Colon (tissue), 2 donors: ENCODE measurements at regions not wholly inside any gene's neighbourhood (a gene's known extent, or its start where the extent isn't known, plus 50 kb on each side); places are given as distances from the start of the nearest gene placed in this dataset.

Experiments
- FAIRE-seq: peaks from 2 replicates; lab custom pipeline; 2012; peaks lifted over from hg19 to GRCh38; lab: Jason Lieb, UNC
- donor health status: control.
- donor health status: control.

DNA sequence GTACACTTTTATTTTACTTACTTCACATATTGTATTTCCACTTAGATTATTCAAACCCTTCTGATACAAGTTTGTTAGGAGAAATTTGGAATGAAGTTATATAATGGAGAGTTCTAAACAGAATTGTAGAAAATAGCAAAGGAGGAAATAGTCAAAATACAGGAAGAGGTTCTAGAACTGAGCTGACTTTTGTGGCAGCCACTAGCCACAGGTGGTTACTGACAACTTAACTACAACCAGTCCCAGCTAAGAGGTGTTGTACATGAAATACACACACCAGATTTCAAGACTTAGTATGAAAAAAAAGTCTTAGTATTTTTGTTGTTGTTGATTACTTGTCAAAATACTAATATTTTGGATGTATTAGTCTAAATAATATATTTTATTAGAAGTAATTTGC, 727.4 kb upstream of the CITED2 start:
- no peak for FAIRE-seq

- FAIRE-seq = no peak
Measured at GRCh38 chr6:140101367-140101766, 726.9 kb upstream of the CITED2 start.

DNA sequence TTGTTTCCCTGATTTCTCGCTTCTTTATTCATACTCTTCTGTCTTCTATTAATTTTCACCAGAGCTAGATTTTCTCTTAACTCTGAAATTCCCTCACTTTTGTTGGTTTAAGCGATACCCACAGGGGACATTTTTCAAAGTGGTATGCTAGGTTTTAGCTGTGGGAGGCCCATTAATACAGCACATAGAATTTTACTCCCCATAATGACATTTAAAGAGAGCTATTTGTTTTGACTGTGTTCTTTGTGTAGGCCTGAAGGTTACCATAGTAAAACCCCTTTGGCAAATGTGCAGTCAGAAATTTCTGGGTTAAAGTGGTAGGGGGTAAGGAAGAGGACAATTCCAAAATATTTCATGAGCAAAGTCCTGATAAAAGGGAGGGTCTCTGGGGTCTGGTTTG, 721.1 kb upstream of the CITED2 start:
- FAIRE-seq = no peak

- FAIRE-seq = no peak
Measured at GRCh38 chr6:140091895-140092294, 717.4 kb upstream of the CITED2 start.

- FAIRE-seq = no peak
Measured at GRCh38 chr6:140090871-140091270, 716.4 kb upstream of the CITED2 start.

- FAIRE-seq = peak; percentile 62
Measured at GRCh38 chr6:140083375-140083774, 708.9 kb upstream of the CITED2 start.

GRCh38 chr6:140082867-140083297, 708.4 kb upstream of the CITED2 start:
- no peak for FAIRE-seq

GRCh38 chr6:140079328-140079727, 704.9 kb upstream of the CITED2 start:
- no peak for FAIRE-seq

GRCh38 chr6:140078561-140079125, 704.2 kb upstream of the CITED2 start:
- no peak for FAIRE-seq

DNA sequence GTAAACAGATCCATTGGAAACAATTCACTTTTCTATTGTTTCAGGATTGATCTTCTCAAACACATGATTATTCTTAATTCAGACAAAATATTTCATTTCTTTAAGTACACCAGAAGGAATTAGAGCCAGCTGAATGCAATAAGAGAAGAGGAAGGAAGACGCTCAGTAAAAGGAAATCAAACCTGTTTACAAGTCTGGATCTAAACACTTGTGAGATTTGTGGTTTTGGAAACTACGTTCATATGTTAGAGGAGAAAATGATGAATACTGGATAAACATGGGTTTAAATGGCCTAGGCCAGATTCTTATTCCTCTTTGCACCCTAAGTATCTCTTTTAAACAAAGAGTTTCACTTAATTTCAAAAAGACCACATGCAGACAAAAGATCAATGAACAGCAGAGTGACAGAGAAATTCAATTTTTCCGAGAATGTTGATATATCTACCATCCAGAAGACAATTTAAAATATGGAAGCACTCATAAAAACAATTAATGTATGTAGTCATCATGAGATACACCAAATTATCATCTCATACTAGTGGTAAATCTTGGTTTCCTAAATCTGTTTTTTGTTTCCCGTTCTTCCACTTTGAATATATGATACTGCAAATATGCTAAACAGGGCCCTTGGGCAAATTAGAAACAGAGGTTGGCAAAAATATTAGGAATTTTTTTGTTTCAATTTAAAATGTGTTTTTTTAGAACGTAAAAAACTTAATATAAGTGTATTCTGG, 703.5 kb upstream of the CITED2 start:
- no peak for FAIRE-seq

- no peak for FAIRE-seq
Measured at GRCh38 chr6:140076105-140076504, 701.7 kb upstream of the CITED2 start.

GRCh38 chr6:140073456-140073855, 699.0 kb upstream of the CITED2 start:
- FAIRE-seq = no peak

GRCh38 chr6:140071601-140072062, 697.2 kb upstream of the CITED2 start:
- FAIRE-seq = no peak

DNA sequence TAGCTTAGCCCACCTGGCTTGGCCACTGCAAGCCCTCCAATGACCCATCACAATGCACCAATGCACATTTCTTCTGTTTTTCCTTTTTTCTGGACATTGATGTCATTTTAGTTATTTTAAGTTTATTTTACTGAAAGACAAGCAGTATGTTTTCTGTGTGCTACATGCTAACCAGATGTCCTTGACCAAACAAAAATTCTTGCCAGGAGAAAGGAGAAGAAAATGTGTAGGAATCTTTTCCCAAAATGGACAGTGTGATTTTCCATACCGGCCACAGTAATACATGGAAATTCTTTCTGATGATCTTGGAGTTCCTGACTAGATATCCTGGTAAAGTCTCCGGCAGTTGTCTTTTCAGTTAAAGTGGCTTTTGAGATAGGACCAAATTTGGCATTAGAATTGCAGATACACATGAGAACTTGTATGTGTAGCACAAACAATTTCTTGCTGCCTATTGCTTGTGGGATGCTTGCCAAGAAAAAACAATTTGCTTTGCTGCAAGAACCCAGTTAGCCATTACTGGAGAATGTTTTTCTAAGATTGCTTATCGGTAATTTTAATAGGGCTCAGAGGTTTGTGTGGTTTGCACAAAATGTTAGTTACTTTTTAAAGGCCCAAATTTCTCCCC, 696.5 kb upstream of the CITED2 start:
- no peak for FAIRE-seq

GRCh38 chr6:140069576-140069975, 695.1 kb upstream of the CITED2 start:
- FAIRE-seq = no peak

DNA sequence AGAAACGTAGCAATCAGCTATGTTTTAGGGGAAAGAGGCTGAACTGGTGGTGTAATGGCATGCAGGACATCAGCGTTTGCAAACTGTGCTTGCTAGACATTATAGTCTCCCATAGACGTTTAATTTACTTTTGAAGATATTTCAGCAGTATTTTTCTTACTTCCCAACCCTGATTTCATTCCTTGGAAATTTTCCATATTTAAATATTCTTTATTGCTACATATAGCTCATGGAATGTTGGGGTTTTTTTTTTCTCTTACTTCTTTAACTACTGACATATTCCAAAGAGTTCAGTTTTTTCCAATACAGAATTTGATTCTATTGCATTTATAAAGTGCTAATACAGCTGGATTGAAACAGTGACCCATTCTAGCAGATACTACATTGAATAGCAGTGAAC, 694.4 kb upstream of the CITED2 start:
- FAIRE-seq = no peak

DNA sequence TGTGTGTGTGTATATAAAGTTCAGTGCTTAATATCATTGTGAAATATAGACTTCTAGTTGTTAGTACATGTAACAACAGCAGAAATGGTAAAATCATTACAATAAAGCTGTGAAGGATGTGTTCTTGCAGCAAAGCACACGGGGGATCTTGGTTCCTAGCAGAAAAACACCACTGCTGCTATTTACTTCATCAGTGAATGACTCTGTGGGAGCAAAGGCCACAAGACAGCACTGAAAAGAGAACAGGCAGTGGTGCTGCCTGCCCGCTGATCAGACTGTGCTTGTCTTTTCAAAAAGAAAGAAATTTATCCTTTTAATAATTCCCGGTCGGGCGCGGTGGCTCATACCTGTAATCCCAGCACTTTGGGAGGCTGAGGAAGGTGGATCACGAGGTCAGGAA, 689.9 kb upstream of the CITED2 start:
- no peak for FAIRE-seq

DNA sequence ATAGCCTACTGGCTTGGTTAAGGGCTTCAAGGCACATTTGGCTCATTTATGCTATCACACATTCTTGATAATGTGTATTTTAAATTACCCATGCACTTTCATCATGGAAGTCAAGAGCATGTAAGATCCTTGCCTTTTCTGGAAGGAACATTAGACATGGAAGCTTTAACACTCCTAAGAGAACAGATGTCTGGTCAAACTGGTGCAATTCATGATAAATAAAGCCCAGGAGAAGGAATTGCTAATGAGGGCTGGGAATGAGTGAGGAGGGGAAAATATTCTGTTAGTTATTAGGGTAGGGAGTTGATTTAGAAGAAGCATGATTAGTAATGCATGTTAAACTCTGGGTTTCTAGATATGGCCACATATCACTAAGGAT, 688.6 kb upstream of the CITED2 start:
- FAIRE-seq = no peak

DNA sequence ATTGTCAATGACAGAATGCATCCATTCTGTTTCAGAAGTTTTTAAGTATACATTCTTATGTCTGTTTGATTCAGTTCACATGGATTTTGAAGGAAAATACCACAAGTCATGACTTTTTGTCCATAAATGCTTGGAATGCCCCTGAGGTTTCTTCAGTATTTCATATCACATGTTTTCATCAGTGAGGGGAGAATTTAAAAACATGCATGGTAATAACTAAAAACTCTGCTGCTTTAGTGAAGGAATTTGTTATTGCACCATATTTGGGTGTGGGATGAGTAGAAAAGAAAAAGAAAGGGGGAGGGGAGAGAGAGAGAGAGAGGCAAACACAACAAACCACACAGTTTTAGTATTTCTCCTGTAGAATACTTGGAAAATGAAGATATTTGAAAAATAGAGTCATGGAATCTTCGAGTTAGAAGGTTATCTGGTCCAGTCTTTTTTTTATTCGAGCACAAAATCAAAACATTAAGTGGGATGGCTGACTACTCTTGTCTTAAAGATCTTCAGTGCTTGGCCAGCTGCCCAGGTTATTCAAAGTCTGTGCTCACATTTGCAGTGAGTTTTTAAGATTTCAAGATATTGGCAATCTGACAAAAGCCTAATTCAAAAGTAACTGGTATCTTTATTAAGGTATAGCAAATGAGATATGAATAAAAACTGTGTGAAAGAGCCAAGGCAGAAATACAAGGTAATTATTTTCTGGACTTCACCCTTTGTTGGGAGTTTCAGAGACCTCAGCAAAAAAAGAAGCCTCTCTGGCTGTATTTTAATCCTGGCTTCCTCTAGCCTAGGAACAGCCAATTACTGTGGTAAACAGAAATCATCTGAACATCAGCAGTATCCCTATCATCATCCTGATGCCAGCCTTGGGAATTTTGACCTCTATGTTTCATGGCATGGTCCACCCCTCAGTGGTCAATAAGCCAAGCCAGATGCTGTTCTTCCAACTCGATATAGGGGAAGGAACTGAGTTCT, 687.9 kb upstream of the CITED2 start:
- no peak for FAIRE-seq

DNA sequence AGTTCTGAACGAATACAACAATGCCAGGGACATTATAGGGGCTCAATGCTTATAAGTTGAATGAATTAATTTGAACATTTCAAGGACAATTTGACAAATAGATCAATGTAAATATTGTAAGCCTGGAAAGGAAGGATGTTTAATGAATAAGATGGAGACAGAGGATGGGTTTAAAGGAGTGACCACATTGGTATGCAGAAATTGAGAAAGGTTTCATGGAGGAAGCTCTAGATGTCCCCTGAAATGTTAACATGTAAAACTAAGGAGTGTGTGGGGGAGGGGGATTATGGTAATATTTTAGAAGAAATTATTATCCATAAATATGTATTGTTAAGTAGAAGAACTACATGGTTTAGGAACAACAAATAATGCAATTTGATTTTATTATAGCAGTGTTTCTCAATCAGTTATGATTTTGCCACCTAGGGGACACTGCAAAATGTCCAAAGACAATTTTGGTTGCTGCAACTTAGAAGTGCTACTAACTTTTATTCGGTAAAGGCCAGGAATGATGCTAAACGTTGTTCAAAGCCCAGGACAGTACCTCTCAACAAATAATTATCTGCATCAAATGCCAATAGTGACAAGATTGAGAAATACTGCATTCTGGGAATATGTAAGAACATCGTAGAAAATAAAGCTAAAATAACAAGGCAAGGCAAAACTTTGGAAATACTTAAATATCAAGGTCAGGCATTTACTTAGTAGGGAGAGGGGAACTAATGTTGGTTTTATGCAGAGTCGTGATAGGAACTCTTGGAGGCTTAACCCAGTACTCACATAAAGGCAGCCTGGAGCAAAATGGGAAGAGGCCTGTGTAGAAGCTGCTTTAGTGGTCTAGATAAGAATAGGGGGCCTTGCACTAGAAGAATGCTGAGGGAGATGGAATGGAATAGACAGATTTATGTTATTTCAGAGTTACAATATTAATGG, 686.9 kb upstream of the CITED2 start:
- FAIRE-seq = no peak

- no peak for FAIRE-seq
Measured at GRCh38 chr6:140059947-140060346, 685.5 kb upstream of the CITED2 start.
